Upper lobe of left lung (tissue), 4 donors: ENCODE measurements at regions not wholly inside any gene's neighbourhood (a gene's known extent, or its start where the extent isn't known, plus 50 kb on each side); places are given as distances from the start of the nearest gene placed in this dataset.

Experiments used
- CTCF ChIP-seq, 6 experiments: fragments of 450-650 bp in 4 of 6; fragments of 200-600 bp in 2 of 6; sonication (generic) in 2 of 6; IDR thresholded peaks; one replicate each; pipeline ENCODE4 v1.5.1; 2016 to 2019; ENCODE audit warnings: antibody characterized with exemption in 6 of 6
- POLR2A ChIP-seq, 4 donors: fragments of 450-650 bp; IDR thresholded peaks; one replicate each; pipeline ENCODE4 v1.5.1; 2016 to 2017; ENCODE audit warnings: antibody characterized with exemption in 4 of 4, mild to moderate bottlenecking in 2 of 4
- POLR2AphosphoS5 ChIP-seq, 2 donors: sonication (generic); formaldehyde crosslinking; IDR thresholded peaks; one replicate each; pipeline ENCODE4 v1.5.1; 2017; ENCODE audit warnings: antibody characterized with exemption in 2 of 2

- TF ChIP-seq POLR2A (IDR thresholded peaks at IDR 0.05) (no peak), POLR2AphosphoS5 (IDR thresholded peaks at IDR 0.05) (no peak), CTCF (IDR thresholded peaks at IDR 0.05) (no peak)
Measured at GRCh38 chr3:20870106-20870899, 684.3 kb upstream of the SGO1 start.
